Stomach (tissue), 8 donors: ENCODE measurements at regions not wholly inside any gene's neighbourhood (a gene's known extent, or its start where the extent isn't known, plus 50 kb on each side); places are given as distances from the start of the nearest gene placed in this dataset.
"Not testable (repeated sequence)": the region's sequence is repeated elsewhere in the genome, so short reads cannot be mapped to it uniquely, and the experiment has no call there.

Experiments
- DNase-seq, 2 donors: peaks; one replicate each; pipeline versions ENCODE4 v3.0.0 to v3.0.0-alpha.2; 2013 to 2019
- H3K27ac ChIP-seq, 5 donors: fragments of 200-600 bp in 4 of 5; sonication (generic) in 4 of 5; one replicate each; pipeline ENCODE4 v1.5.1; 2013 to 2019; ENCODE audit warnings: mild to moderate bottlenecking in 1 of 5, moderate library complexity in 1 of 5
- H3K27me3 ChIP-seq, 3 donors: fragments of 200-600 bp; sonication (generic); one replicate each; pipeline ENCODE4 v1.5.1; 2017 to 2019; ENCODE audit warnings: mixed run types in 1 of 3
- H3K36me3 ChIP-seq, 4 donors: fragments of 200-600 bp; sonication (generic); 1 replicate in 3 of 4; 2 replicates in 1 of 4; pipeline ENCODE4 v1.5.1; 2016 to 2019
- H3K4me1 ChIP-seq, 4 donors: fragments of 200-600 bp; sonication (generic); one replicate each; pipeline ENCODE4 v1.5.1; 2016 to 2019
- H3K4me3 ChIP-seq, 4 donors: fragments of 200-600 bp; sonication (generic) in 3 of 4; one replicate each; pipeline ENCODE4 v1.5.1; 2016 to 2019; ENCODE audit warnings: mild to moderate bottlenecking in 1 of 4
- H3K9me3 ChIP-seq, 4 donors: fragments of 200-600 bp; sonication (generic); one replicate each; pipeline ENCODE4 v1.5.1; 2016 to 2019
- WGBS, 5 donors: extraction: QIAGEN DNeasy Blood & Tissue Kit in 3 of 5; methylation state at CpG; one replicate each; pipeline versions ENCODE4 v1.1.5 to v1.1.7; 2013 to 2018; 5-methylcytosine and 5-hydroxymethylcytosine counted together
- intact Hi-C: fragments of 100-400 bp; cut with DNase I; formaldehyde crosslinking; loops from one replicate; pipeline ENCODE4 v1.15.1; 2023; ENCODE audit warnings: low total_unique reads
- donor health status: healthy with polysubstance abuse.
- donor health status: Bipolar disorder and iron deficiency.
- donor health status: healthy.

GRCh38 chr11:67886672-67887071 lies 117.2 kb downstream of the UNC93B1 start:
- H3K36me3 ChIP-seq, intact Hi-C loops, DNase-seq, H3K4me3 ChIP-seq, H3K27me3 ChIP-seq, H3K9me3 ChIP-seq: not testable (repeated sequence)
- Histone ChIP-seq H3K4me1 (peaks cover 0 to 18% (median 6%) of the 10 kb centered on the region in 4 donors), H3K27ac (peak overlapping the region in 1 of 5 donors; percentile 39)
- WGBS, 5 donors, result 77 to 89% (median 82%) methylated on average over 5 to 6 of the region's 6 CpGs

GRCh38 chr11:67886207-67886606 lies 117.7 kb downstream of the UNC93B1 start:
- 47 to 77% (median 58%) methylated on average over 7 of the region's 7 CpGs for WGBS, 5 donors
- H3K27me3 ChIP-seq, DNase-seq, intact Hi-C loops, H3K9me3 ChIP-seq, H3K4me3 ChIP-seq, H3K36me3 ChIP-seq: not testable (repeated sequence)
- Histone ChIP-seq H3K4me1 (peaks cover 0 to 18% (median 6%) of the 10 kb centered on the region in 4 donors), H3K27ac (peak overlapping the region in 2 of 5 donors; percentile 31 to 39)

GRCh38 chr11:67885574-67885973 lies 118.3 kb downstream of the UNC93B1 start:
- WGBS, 5 donors, result 15 to 24% (median 20%) methylated on average over 3 of the region's 3 CpGs
- H3K27ac ChIP-seq, result peak overlapping the region in 2 of 5 donors; percentile 31 to 39
- peak overlapping the region in 1 of 4 donors; percentile 29 for H3K4me3 ChIP-seq
- DNase-seq, H3K36me3 ChIP-seq, intact Hi-C loops, H3K9me3 ChIP-seq, H3K27me3 ChIP-seq: not testable (repeated sequence)
- H3K4me1 ChIP-seq, result peaks cover 0 to 18% (median 6%) of the 10 kb centered on the region in 4 donors

- Histone ChIP-seq H3K4me3 (peak overlapping the region; percentile 1 to 29 (median 17)), H3K27ac (peak overlapping the region in 2 of 5 donors; percentile 31 to 39), H3K4me1 (peaks cover 0 to 18% (median 6%) of the 10 kb centered on the region in 4 donors)
- peak; percentile 33 to 58 for DNase-seq
- H3K36me3 ChIP-seq, intact Hi-C loops, H3K9me3 ChIP-seq, H3K27me3 ChIP-seq: not testable (repeated sequence)
- WGBS, 5 donors, result 11 to 26% (median 15%) methylated on average over 15 to 18 of the region's 18 CpGs
Observed at GRCh38 chr11:67884761-67885558, 118.9 kb downstream of the UNC93B1 start.

GRCh38 chr11:67884073-67884757 lies 119.7 kb downstream of the UNC93B1 start:
- peaks cover 0 to 18% (median 6%) of the 10 kb centered on the region in 4 donors for H3K4me1 ChIP-seq
- peaks cover 0 to 13% (median 0%) of the 10 kb centered on the region in 3 donors for H3K27me3 ChIP-seq
- H3K4me3 ChIP-seq, result peak overlapping the region; percentile 1 to 29 (median 17)
- peak in 1 of 2 donors; percentile 8 for DNase-seq
- H3K36me3 ChIP-seq, intact Hi-C loops, H3K9me3 ChIP-seq: not testable (repeated sequence)
- H3K27ac ChIP-seq, result peak overlapping the region in 1 of 5 donors; percentile 39
- 26 to 54% (median 45%) methylated on average over 13 of the region's 13 CpGs for WGBS, 5 donors

DNA sequence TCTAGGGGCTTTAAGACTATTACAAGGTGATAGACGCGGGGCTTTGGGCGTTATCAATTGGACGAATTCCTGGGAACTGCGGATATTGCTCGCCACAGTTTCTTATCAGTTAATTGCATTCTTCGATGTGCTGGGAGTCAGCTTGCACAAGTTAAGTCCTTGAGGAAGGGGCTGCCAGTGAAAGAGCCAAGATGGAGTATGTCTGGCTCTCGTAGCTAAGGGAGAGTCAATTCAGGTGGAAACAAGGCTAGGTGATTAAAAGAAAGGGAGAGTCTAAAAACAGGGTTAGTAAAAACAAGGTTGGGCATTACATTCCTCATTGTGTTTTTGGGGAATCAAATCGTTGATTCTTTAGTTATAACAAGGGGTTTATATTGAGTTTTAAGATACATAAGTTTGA lies 121.6 kb downstream of the UNC93B1 start:
- H3K4me3 ChIP-seq, H3K27ac ChIP-seq, DNase-seq, intact Hi-C loops, H3K9me3 ChIP-seq, H3K36me3 ChIP-seq: not testable (repeated sequence)
- WGBS, 5 donors, result 21 to 45% (median 28%) methylated on average over 9 of the region's 9 CpGs
- H3K4me1 ChIP-seq, result peaks cover 0 to 18% (median 6%) of the 10 kb centered on the region in 4 donors
- peaks cover 0 to 13% (median 0%) of the 10 kb centered on the region in 3 donors for H3K27me3 ChIP-seq

DNA sequence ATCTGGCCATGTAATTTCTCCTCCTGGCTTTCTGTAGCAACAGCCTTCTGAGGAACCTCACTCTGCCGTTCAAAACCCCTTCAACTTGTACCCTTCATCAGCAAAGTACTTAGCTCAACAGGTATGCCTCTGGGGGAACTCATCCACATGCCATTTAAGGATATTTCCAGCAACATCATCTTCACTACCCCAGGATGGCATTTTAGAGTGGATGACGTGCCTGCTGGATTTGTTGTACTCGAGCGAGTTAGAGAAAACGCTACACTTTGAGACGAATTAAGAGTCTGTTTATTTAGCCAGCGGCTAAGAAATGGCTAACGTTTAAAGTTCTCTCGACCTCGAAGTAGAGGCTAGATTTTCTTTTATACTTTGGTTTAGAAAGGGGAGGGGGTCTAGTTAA lies 122.1 kb downstream of the UNC93B1 start:
- DNase-seq, H3K9me3 ChIP-seq, H3K36me3 ChIP-seq, H3K27ac ChIP-seq, H3K4me3 ChIP-seq, intact Hi-C loops: not testable (repeated sequence)
- Histone ChIP-seq H3K27me3 (peaks cover 0 to 13% (median 0%) of the 10 kb centered on the region in 3 donors), H3K4me1 (peaks cover 0 to 18% (median 6%) of the 10 kb centered on the region in 4 donors)
- 17 to 38% (median 29%) methylated on average over 10 of the region's 10 CpGs for WGBS, 5 donors

DNA sequence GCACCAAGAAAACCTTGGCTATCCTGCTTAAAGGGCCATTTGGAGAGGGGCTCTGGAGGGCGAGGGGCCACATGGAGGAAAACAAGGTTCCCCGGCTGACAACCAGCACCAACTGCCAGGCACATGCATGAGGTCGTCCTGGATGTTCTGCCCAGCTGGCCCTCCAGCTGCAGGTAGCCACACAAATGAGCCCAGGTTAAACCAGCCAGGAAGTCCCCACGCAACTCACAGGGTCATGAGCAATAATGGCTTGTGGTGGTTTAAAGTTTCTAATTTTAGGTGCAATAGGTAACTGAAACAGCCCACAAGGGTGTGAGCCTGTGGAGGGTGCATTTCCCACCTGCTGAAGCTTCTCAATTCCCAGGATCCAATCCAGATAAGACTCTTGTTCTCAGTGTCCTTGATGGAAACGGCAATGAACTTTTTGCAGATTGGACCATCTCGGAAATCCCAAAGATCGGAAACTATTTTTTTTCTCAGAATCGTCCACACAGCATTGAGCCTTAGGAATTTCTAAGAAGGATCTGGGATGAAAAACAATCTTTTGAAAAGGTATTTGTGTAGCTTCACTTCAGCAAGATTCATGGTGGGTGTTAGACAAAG lies 123.2 kb downstream of the UNC93B1 start:
- H3K27me3 ChIP-seq, result peaks cover 0 to 13% (median 0%) of the 10 kb centered on the region in 3 donors
- DNase-seq, H3K36me3 ChIP-seq, intact Hi-C loops, H3K4me3 ChIP-seq, H3K27ac ChIP-seq, H3K9me3 ChIP-seq: not testable (repeated sequence)
- peaks cover 0 to 10% (median 6%) of the 10 kb centered on the region in 4 donors for H3K4me1 ChIP-seq
- 90 to 95% (median 90%) methylated on average over 7 to 8 of the region's 8 CpGs for WGBS, 5 donors

DNA sequence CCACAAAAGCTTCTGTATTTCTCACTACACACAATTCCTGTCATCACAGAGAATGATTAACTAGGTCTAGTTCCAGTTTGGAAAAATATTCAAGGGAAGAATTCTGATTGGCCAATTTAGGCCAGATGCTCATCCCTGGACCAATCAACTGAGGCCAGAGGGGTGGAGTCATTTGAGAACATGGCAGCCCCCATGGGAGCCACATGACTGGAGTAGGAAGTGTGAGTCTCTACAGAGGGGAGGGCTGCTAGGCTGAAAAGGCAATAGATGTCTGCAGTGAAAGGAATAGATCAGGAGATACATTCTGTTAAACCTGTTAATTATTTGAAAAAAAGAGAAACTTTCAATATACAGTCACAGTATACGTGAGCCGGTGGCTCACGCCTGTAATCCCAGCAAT lies 125.2 kb downstream of the UNC93B1 start:
- H3K4me3 ChIP-seq, H3K4me1 ChIP-seq, intact Hi-C loops, H3K36me3 ChIP-seq, H3K9me3 ChIP-seq, H3K27ac ChIP-seq, DNase-seq: not testable (repeated sequence)
- H3K27me3 ChIP-seq, result peaks cover 0 to 13% (median 0%) of the 10 kb centered on the region in 3 donors
- WGBS, 5 donors, result 90 to 97% (median 92%) methylated on average over 3 of the region's 3 CpGs

DNA sequence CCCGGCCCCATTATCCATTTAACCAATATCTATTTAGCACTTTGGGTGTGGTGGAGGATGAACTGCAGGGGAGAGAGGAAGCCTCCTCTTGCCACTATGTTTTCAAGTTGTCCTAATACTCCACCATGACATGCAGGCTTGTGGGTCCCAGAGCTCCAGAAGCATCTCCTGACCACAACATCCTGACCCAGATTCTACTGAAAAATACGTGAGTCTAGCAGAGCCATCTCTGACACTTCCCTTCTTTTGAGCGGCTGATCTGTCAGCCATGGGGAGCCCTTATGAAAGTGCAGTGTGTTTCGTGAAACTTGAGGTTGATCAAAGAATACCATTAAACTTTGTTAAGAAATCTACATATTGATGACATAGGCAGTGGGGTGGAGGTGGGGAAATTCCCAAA lies 126.6 kb downstream of the UNC93B1 start:
- H3K9me3 ChIP-seq, H3K4me3 ChIP-seq, H3K27ac ChIP-seq, intact Hi-C loops, H3K36me3 ChIP-seq, DNase-seq, H3K4me1 ChIP-seq: not testable (repeated sequence)
- 59 to 71% (median 68%) methylated on average over 3 to 4 of the region's 4 CpGs for WGBS, 5 donors
- H3K27me3 ChIP-seq, result peaks cover 0 to 20% (median 0%) of the 10 kb centered on the region in 3 donors

GRCh38 chr11:67873223-67873622 lies 130.7 kb downstream of the UNC93B1 start:
- intact Hi-C loops, H3K9me3 ChIP-seq, DNase-seq, H3K4me3 ChIP-seq, H3K4me1 ChIP-seq, H3K27ac ChIP-seq, H3K36me3 ChIP-seq: not testable (repeated sequence)
- WGBS, 5 donors, result 74 to 87% (median 82%) methylated on average over 6 to 12 of the region's 12 CpGs
- H3K27me3 ChIP-seq, result peaks cover 0 to 19% (median 0%) of the 10 kb centered on the region in 3 donors
